AG04450 (cell line): ENCODE measurements at regions not wholly inside any gene's neighbourhood (a gene's known extent, or its start where the extent isn't known, plus 50 kb on each side); places are given as distances from the start of the nearest gene placed in this dataset.

Experiments
- CTCF ChIA-PET: fragments of 300-600, 350-600 bp; formaldehyde crosslinking; extraction: SDS; loops from one replicate; lab custom pipeline; 2022; ENCODE audit warnings: antibody characterized with exemption, inconsistent platforms; lab: Charles Lee
- POLR2A ChIA-PET: fragments of 350-600 bp; formaldehyde crosslinking; extraction: SDS; loops from one replicate; lab custom pipeline; 2021; ENCODE audit warnings: antibody characterized with exemption, inconsistent platforms; lab: Yijun Ruan, JAX
- DNase-seq: peaks from one replicate; pipeline ENCODE4 v3.0.0-alpha.2; 2011; ENCODE audit warnings: low read depth, low spot score
- H3K27ac ChIP-seq: one replicate; pipeline ENCODE4 v1.5.1; 2012; ENCODE audit warnings: low read depth, low read length, control low read depth
- H3K27me3 ChIP-seq: one replicate; pipeline ENCODE4 v1.6.0; 2012; ENCODE audit warnings: low read length; ENCODE audit not compliant: control insufficient read depth, insufficient read depth
- H3K4me3 ChIP-seq: 2 replicates; pipeline ENCODE4 v1.5.1; 2011; ENCODE audit warnings: mild to moderate bottlenecking, low read depth, low read length, control low read depth
- H3K9me3 ChIP-seq: 2 replicates; pipeline ENCODE4 v1.5.1; 2012; ENCODE audit warnings: low read length; ENCODE audit not compliant: control insufficient read depth, insufficient read depth
- CTCF ChIP-seq: IDR thresholded peaks from 2 replicates; pipeline ENCODE4 v1.5.1; 2011; ENCODE audit warnings: low read depth, low read length, control low read depth, inconsistent platforms

GRCh38 chr12:67508830-67509229, 139.7 kb upstream of the DYRK2 start:
- no peak overlapping the region for H3K4me3 ChIP-seq
- no peak for DNase-seq
- CTCF ChIA-PET = no interaction called here

GRCh38 chr12:67509666-67510386, 138.7 kb upstream of the DYRK2 start:
- ChIA-PET POLR2A (no interaction called here), CTCF (interaction anchor here (0.5 kb wide), 1 partner anchor 153 kb away, joined by 3 read pairs; no protein-coding TSS in a partner anchor)
- no peaks in the 10 kb centered on the region for H3K9me3 ChIP-seq
- no peak for TF ChIP-seq CTCF
- no peak for DNase-seq
- no peak overlapping the region for H3K4me3 ChIP-seq
- H3K27ac ChIP-seq = no peak overlapping the region
- no peaks in the 10 kb centered on the region for H3K27me3 ChIP-seq

More at GRCh38 chr12:67508830-67509229, 139.7 kb upstream of the DYRK2 start:
- no peak overlapping the region for H3K27ac ChIP-seq
- no peak for TF ChIP-seq CTCF
- H3K27me3 ChIP-seq = peaks cover 3% of the 10 kb centered on the region
- POLR2A ChIA-PET = no interaction called here
- no peaks in the 10 kb centered on the region for H3K9me3 ChIP-seq

- no peak for TF ChIP-seq CTCF
- CTCF ChIA-PET = interaction anchor here (0.7 kb wide), 2 partner anchors 158 to 431 kb away, joined by 3 to 4 read pairs; no protein-coding TSS in a partner anchor
- Histone ChIP-seq H3K9me3 (no peaks in the 10 kb centered on the region), H3K27me3 (peaks cover 3% of the 10 kb centered on the region), H3K27ac (no peak overlapping the region), H3K4me3 (no peak overlapping the region)
- POLR2A ChIA-PET = no interaction called here
- no peak for DNase-seq
These were observed 136.5 kb upstream of the DYRK2 start for GRCh38 chr12:67512061-67512460.

- no peak for TF ChIP-seq CTCF
- no peak for DNase-seq
- CTCF ChIA-PET = no interaction called here
- Histone ChIP-seq H3K4me3 (no peak overlapping the region), H3K9me3 (no peaks in the 10 kb centered on the region), H3K27ac (no peak overlapping the region), H3K27me3 (peaks cover 3% of the 10 kb centered on the region)
- POLR2A ChIA-PET = no interaction called here
These were observed 134.0 kb upstream of the DYRK2 start for GRCh38 chr12:67514502-67514901.

- POLR2A ChIA-PET = no interaction called here
- no peak for TF ChIP-seq CTCF
- H3K9me3 ChIP-seq = no peaks in the 10 kb centered on the region
- no peak for DNase-seq
- H3K27me3 ChIP-seq = peaks cover 3% of the 10 kb centered on the region
- CTCF ChIA-PET = interaction anchor here (0.7 to 1.2 kb wide), 2 partner anchors 160 to 427 kb away, joined by 4 to 6 read pairs; no protein-coding TSS in a partner anchor
- H3K4me3 ChIP-seq = no peak overlapping the region
- no peak overlapping the region for H3K27ac ChIP-seq
These were observed 132.7 kb upstream of the DYRK2 start for GRCh38 chr12:67515679-67516340.
